Fibroblast of skin of right biceps (primary cell): ENCODE measurements at regions not wholly inside any gene's neighbourhood (a gene's known extent, or its start where the extent isn't known, plus 50 kb on each side); places are given as distances from the start of the nearest gene placed in this dataset.
A peak's percentile ranks its signal among the peaks of the same experiment; 100 is the strongest.

Experiments
- DNase-seq: peaks from one replicate; pipeline ENCODE4 v3.0.0-alpha.2; 2013

GRCh38 chr2:204109681-204110080 is 173.1 kb downstream of the ICOS start:
- no peak for DNase-seq

GRCh38 chr2:204110338-204110741 is 173.8 kb downstream of the ICOS start:
- peak; percentile 25 for DNase-seq

- DNase-seq = peak; percentile 37
Measured at GRCh38 chr2:204110751-204111516, 174.4 kb downstream of the ICOS start.

GRCh38 chr2:204112084-204112770 is 175.7 kb downstream of the ICOS start:
- no peak for DNase-seq

- DNase-seq = no peak
Measured at GRCh38 chr2:204114295-204115136, 178.0 kb downstream of the ICOS start.

- DNase-seq = no peak
Measured at GRCh38 chr2:204115137-204116056, 178.8 kb downstream of the ICOS start.

GRCh38 chr2:204116159-204116792 is 179.7 kb downstream of the ICOS start:
- DNase-seq = no peak

- DNase-seq = no peak
Measured at GRCh38 chr2:204122425-204122824, 185.9 kb downstream of the ICOS start.

GRCh38 chr2:204124140-204124750 is 187.7 kb downstream of the ICOS start:
- DNase-seq = no peak

GRCh38 chr2:204126705-204127104 is 190.1 kb downstream of the ICOS start:
- no peak for DNase-seq

- no peak for DNase-seq
Measured at GRCh38 chr2:204127238-204127637, 190.7 kb downstream of the ICOS start.

- peak; percentile 9 for DNase-seq
Measured at GRCh38 chr2:204129591-204130294, 193.2 kb downstream of the ICOS start.

GRCh38 chr2:204131621-204132020 is 195.1 kb downstream of the ICOS start:
- no peak for DNase-seq

GRCh38 chr2:204133476-204133875 is 196.9 kb downstream of the ICOS start:
- DNase-seq = no peak

GRCh38 chr2:204134421-204134820 is 197.9 kb downstream of the ICOS start:
- no peak for DNase-seq

- DNase-seq = no peak
Measured at GRCh38 chr2:204135752-204136151, 199.2 kb downstream of the ICOS start.

- no peak for DNase-seq
Measured at GRCh38 chr2:204138206-204138605, 201.6 kb downstream of the ICOS start.

GRCh38 chr2:204140246-204140645 is 203.7 kb downstream of the ICOS start:
- DNase-seq = no peak

GRCh38 chr2:204143216-204144014 is 206.9 kb downstream of the ICOS start:
- DNase-seq = no peak

GRCh38 chr2:204144492-204144891 is 207.9 kb downstream of the ICOS start:
- DNase-seq = no peak
